ENCODE measurements at regions not wholly inside any gene's neighbourhood (a gene's known extent, or its start where the extent isn't known, plus 50 kb on each side); places are given as distances from the start of the nearest gene placed in this dataset.
A peak's percentile ranks its signal among the peaks of the same experiment; 100 is the strongest.

GRCh38 chr12:89051065-89051677 lies 301.1 kb downstream of the DUSP6 start:
- TF ChIP-seq CTCF (IDR thresholded peaks at IDR 0.05) (peak; percentile 88 to 98 (median 96)), POLR2A (IDR thresholded peaks at IDR 0.05) (no peak), EP300 (IDR thresholded peaks at IDR 0.05) (no peak), POLR2AphosphoS5 (IDR thresholded peaks at IDR 0.05) (no peak)

Data from gastroesophageal sphincter (tissue), 3 donors.